Osteoblast (primary cell): ENCODE measurements at regions not wholly inside any gene's neighbourhood (a gene's known extent, or its start where the extent isn't known, plus 50 kb on each side); places are given as distances from the start of the nearest gene placed in this dataset.

Experiments used
- DNase-seq: peaks from one replicate; pipeline ENCODE4 v3.0.0; 2011; ENCODE audit warnings: low spot score, mixed read lengths; ENCODE audit not compliant: insufficient read length; ENCODE audit errors: missing footprints
- H2AFZ ChIP-seq: 2 replicates; pipeline ENCODE4 v1.6.0; 2011; ENCODE audit warnings: mild to moderate bottlenecking, low read length
- H3K27ac ChIP-seq: 2 replicates; pipeline ENCODE4 v1.5.1; 2011; ENCODE audit warnings: mild to moderate bottlenecking, low read depth, low read length, moderate library complexity
- H3K27me3 ChIP-seq: 2 replicates; pipeline ENCODE4 v1.6.0; 2012; ENCODE audit warnings: mild to moderate bottlenecking, control low read depth, inconsistent platforms, low read length, moderate library complexity; ENCODE audit not compliant: insufficient read depth
- H3K36me3 ChIP-seq: 2 replicates; pipeline ENCODE4 v1.5.1; 2011; ENCODE audit warnings: mild to moderate bottlenecking, low read length, control low read depth, moderate library complexity; ENCODE audit not compliant: insufficient read depth
- H3K4me1 ChIP-seq: 2 replicates; pipeline ENCODE4 v1.5.1; 2011; ENCODE audit warnings: mild to moderate bottlenecking, low read length, control low read depth, moderate library complexity; ENCODE audit not compliant: insufficient read depth
- H3K4me2 ChIP-seq: 2 replicates; pipeline ENCODE4 v1.6.0; 2011; ENCODE audit warnings: mild to moderate bottlenecking, low read length; ENCODE audit not compliant: insufficient read depth
- H3K4me3 ChIP-seq: fragments of 200-600 bp; sonication (generic); 3 replicates; pipeline ENCODE4 v1.5.1; 2012; ENCODE audit warnings: mild to moderate bottlenecking, low read length, inconsistent platforms; ENCODE audit not compliant: insufficient read depth
- H3K79me2 ChIP-seq: 2 replicates; pipeline ENCODE4 v1.6.0; 2012; ENCODE audit warnings: mild to moderate bottlenecking, low read length, control low read depth, inconsistent platforms; ENCODE audit not compliant: insufficient read depth
- H3K9me3 ChIP-seq: 2 replicates; pipeline ENCODE4 v1.5.1; 2011; ENCODE audit warnings: low read depth, low read length, control low read depth
- H4K20me1 ChIP-seq: 2 replicates; pipeline ENCODE4 v1.6.0; 2012; ENCODE audit warnings: mild to moderate bottlenecking, low read length, control low read depth; ENCODE audit not compliant: insufficient read depth
- TF ChIP-seq, protein P1 (sequence below): IDR thresholded peaks from 2 replicates; pipeline ENCODE4 v1.5.1; 2011; ENCODE audit warnings: mild to moderate bottlenecking, low read depth, low read length, moderate library complexity; ENCODE audit errors: extremely low read depth

DNA sequence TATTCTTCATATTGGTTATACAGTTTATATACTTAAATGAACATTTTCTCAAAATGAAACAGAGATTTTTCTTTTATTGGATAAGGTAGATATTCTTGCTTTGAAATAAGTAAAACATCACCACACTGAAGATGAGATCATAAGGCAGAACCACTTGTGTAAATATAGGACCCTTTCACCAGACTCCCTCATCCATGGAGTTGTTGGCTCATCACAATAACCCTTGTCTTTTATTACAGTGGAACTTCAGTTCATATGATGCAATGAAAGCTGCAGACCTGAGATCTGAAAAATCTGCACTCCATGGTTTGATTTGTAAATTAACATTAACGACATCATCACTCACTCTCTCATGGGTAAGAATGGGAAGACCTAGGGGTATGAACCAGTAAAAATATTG lies 51.9 kb upstream of the DBX2 start:
- Histone ChIP-seq H2AFZ (no peak overlapping the region), H3K36me3 (no peaks in the 10 kb centered on the region), H3K79me2 (no peaks in the 10 kb centered on the region), H3K4me1 (no peaks in the 10 kb centered on the region), H3K4me2 (no peak overlapping the region), H3K4me3 (no peak overlapping the region), H3K27ac (no peak overlapping the region), H3K9me3 (no peaks in the 10 kb centered on the region), H3K27me3 (no peaks in the 10 kb centered on the region), H4K20me1 (no peaks in the 10 kb centered on the region)
- TF ChIP-seq, protein P1, sequence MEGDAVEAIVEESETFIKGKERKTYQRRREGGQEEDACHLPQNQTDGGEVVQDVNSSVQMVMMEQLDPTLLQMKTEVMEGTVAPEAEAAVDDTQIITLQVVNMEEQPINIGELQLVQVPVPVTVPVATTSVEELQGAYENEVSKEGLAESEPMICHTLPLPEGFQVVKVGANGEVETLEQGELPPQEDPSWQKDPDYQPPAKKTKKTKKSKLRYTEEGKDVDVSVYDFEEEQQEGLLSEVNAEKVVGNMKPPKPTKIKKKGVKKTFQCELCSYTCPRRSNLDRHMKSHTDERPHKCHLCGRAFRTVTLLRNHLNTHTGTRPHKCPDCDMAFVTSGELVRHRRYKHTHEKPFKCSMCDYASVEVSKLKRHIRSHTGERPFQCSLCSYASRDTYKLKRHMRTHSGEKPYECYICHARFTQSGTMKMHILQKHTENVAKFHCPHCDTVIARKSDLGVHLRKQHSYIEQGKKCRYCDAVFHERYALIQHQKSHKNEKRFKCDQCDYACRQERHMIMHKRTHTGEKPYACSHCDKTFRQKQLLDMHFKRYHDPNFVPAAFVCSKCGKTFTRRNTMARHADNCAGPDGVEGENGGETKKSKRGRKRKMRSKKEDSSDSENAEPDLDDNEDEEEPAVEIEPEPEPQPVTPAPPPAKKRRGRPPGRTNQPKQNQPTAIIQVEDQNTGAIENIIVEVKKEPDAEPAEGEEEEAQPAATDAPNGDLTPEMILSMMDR, result no peak
- DNase-seq, result no peak

DNA sequence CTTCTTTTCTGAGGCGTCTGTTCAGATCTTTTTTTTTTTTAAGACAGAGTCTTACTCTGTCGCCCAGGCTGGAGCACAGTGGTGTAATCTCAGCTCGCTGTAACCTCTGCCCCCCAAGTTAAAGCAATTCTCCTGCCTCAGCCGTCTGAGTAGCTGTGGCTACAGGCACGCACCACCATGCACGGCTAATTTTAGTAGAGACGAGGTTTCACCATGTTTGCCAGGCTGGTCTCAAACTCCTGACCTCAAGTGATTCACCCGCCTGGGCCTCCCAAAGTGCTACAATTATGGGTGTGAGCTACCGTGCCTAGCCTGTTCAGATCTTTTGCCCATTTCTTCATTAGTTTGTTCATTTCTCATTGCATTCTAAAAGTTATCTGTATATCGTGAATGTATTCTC lies 55.1 kb upstream of the DBX2 start:
- no peak for DNase-seq
- no peaks in the 10 kb centered on the region for H3K79me2 ChIP-seq
- no peak overlapping the region for H3K4me3 ChIP-seq
- no peaks in the 10 kb centered on the region for H3K36me3 ChIP-seq
- no peak overlapping the region for H3K27ac ChIP-seq
- no peaks in the 10 kb centered on the region for H4K20me1 ChIP-seq
- H3K4me2 ChIP-seq, result no peak overlapping the region
- H3K9me3 ChIP-seq, result no peaks in the 10 kb centered on the region
- H2AFZ ChIP-seq, result no peak overlapping the region
- no peaks in the 10 kb centered on the region for H3K27me3 ChIP-seq
- no peaks in the 10 kb centered on the region for H3K4me1 ChIP-seq
- TF ChIP-seq, protein P1, result no peak

DNA sequence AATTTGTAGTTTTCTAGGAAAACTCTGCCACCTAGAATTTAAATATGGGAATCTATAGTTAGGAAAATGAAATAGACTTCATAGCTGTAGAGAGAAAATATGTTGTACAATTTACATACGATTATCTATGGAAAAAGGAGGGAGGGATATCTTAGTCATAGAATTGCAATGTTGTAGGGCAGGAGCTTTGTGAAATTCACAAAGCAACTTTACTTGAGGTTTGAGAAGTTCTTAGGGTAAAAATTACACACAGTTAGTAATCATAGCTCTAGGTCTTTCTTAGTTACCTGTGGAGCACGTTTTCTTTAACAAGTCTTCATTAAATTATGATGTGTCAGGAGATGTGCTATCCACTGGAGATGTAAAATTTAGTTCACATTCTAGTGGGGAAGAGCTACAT lies 61.4 kb upstream of the DBX2 start:
- no peaks in the 10 kb centered on the region for H4K20me1 ChIP-seq
- TF ChIP-seq, protein P1, result no peak

DNA sequence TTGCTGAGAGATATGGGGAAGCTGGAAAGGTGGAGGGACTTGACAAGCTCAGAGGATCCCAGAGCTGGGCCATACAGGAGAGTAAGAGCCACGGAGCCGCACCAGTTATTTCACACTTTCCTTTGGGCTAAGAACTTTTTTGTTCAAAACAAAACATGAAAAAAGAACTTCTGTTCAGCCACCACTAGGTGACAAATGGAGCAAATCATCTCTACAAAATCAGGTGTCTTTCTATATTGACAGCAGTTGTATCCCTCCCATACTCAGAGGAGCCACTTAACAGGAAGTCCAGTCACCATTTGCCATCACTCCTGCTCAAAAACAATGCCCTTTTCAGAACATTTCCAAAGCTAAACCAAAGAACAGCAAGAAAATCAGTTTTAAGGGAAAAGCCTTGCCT lies 70.3 kb upstream of the DBX2 start:
- no peaks in the 10 kb centered on the region for H3K79me2 ChIP-seq
- H3K27me3 ChIP-seq, result peaks cover 2% of the 10 kb centered on the region
- TF ChIP-seq, protein P1, result no peak

More for the DNA sequence above, 61.4 kb upstream of the DBX2 start:
- H2AFZ ChIP-seq, result no peak overlapping the region
- no peaks in the 10 kb centered on the region for H3K9me3 ChIP-seq
- no peaks in the 10 kb centered on the region for H3K4me1 ChIP-seq
- H3K27ac ChIP-seq, result no peak overlapping the region
- H3K27me3 ChIP-seq, result no peaks in the 10 kb centered on the region
- DNase-seq, result no peak
- no peaks in the 10 kb centered on the region for H3K36me3 ChIP-seq
- no peak overlapping the region for H3K4me3 ChIP-seq
- no peaks in the 10 kb centered on the region for H3K79me2 ChIP-seq
- no peak overlapping the region for H3K4me2 ChIP-seq

More for the DNA sequence above, 70.3 kb upstream of the DBX2 start:
- H3K4me2 ChIP-seq, result no peak overlapping the region
- H3K4me1 ChIP-seq, result no peaks in the 10 kb centered on the region
- no peak for DNase-seq
- no peaks in the 10 kb centered on the region for H3K9me3 ChIP-seq
- no peaks in the 10 kb centered on the region for H3K36me3 ChIP-seq
- no peak overlapping the region for H2AFZ ChIP-seq
- no peak overlapping the region for H3K4me3 ChIP-seq
- no peaks in the 10 kb centered on the region for H4K20me1 ChIP-seq
- H3K27ac ChIP-seq, result no peak overlapping the region
